ENCODE measurements at regions not wholly inside any gene's neighbourhood (a gene's known extent, or its start where the extent isn't known, plus 50 kb on each side); places are given as distances from the start of the nearest gene placed in this dataset.

GRCh38 chr15:93152951-93153350 lies 63.9 kb upstream of the RGMA start:
- Histone ChIP-seq H3K56ac (ENCODE audit: extremely low read depth, insufficient read depth, low read length) (no peak overlapping the region), H3K23ac (ENCODE audit: low read depth, low read length) (no peak overlapping the region), H3K18ac (ENCODE audit: low read depth, low read length) (no peak overlapping the region), H3K14ac (replicated peaks; ENCODE audit: low read depth, low read length) (no peak overlapping the region), H3K36me3 (ENCODE audit: control insufficient read depth, insufficient read depth, low read length) (no peaks in the 10 kb centered on the region), H3K4ac (ENCODE audit: low read depth, low read length) (no peak overlapping the region), H4K5ac (ENCODE audit: low read depth, low read length) (no peak overlapping the region), H3K4me1 (ENCODE audit: control insufficient read depth, insufficient read depth, low read length) (no peaks in the 10 kb centered on the region), H3K4me3 (ENCODE audit: insufficient read depth, low read depth, low read length) (no peak overlapping the region), H4K20me1 (ENCODE audit: insufficient read depth, low read length) (no peaks in the 10 kb centered on the region), H2AK9ac (replicated peaks; ENCODE audit: low read depth, low read length, poor library complexity) (no peak overlapping the region), H3K9me3 (ENCODE audit: control insufficient read depth, insufficient read depth, low read length) (peaks cover 20% of the 10 kb centered on the region), H2BK20ac (ENCODE audit: low read depth, low read length) (no peak overlapping the region), H3K27me3 (ENCODE audit: control insufficient read depth, insufficient read depth, low read length) (no peaks in the 10 kb centered on the region), H2AFZ (replicated peaks; ENCODE audit: low read length, poor library complexity) (no peak overlapping the region), H2BK5ac (ENCODE audit: low read depth, low read length, poor library complexity, severe bottlenecking) (no peak overlapping the region), H4K8ac (ENCODE audit: low read depth in 2 of 2, low read length in 2 of 2) (no peak overlapping the region), H3K9me1 (ENCODE audit: insufficient read depth, low read length) (no peaks in the 10 kb centered on the region), H2AK5ac (ENCODE audit: low read depth, low read length) (no peak overlapping the region), H4K91ac (ENCODE audit: insufficient read depth, low read depth, low read length) (no peak overlapping the region), H2BK120ac (ENCODE audit: low read depth, low read length) (no peak overlapping the region), H3K4me2 (ENCODE audit: low read depth, low read length) (no peak overlapping the region), H2BK15ac (ENCODE audit: low read depth, low read length) (no peak overlapping the region), H3K9ac (ENCODE audit: low read depth, low read length) (no peak overlapping the region), H3K79me1 (ENCODE audit: low read depth in 1 of 2, low read length in 2 of 2) (no peaks in the 10 kb centered on the region), H3K27ac (ENCODE audit: insufficient read depth, low read length) (no peak overlapping the region)
- no peak for ATAC-seq (ENCODE audit: low read depth)
- in situ Hi-C loops (cut with MboI; ENCODE audit: low sequenced_read_pairs) (no loop called here), dilution Hi-C loops (cut with HindIII; ENCODE audit: low sequenced_read_pairs, unreplicated experiment) (no loop called here), intact Hi-C loops (cut with micrococcal nuclease) (no loop called here)
- 0% methylated on average over 1 of the region's 6 CpGs; no CpG with 5 or more reads in 1 of the 2 experiments for WGBS, 2 experiments (ENCODE audit: extremely low coverage in 2 of 2, insufficient read length in 1 of 2)
- CTCF ChIA-PET = interaction anchor here (0.6 kb wide), 1 partner anchor 81 kb away, joined by 5 read pairs; no protein-coding TSS in a partner anchor
- TF ChIP-seq, protein P1, sequence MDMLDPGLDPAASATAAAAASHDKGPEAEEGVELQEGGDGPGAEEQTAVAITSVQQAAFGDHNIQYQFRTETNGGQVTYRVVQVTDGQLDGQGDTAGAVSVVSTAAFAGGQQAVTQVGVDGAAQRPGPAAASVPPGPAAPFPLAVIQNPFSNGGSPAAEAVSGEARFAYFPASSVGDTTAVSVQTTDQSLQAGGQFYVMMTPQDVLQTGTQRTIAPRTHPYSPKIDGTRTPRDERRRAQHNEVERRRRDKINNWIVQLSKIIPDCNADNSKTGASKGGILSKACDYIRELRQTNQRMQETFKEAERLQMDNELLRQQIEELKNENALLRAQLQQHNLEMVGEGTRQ (IDR thresholded peaks at IDR 0.05; ENCODE audit: low read depth, low read length) = no peak
- TF ChIP-seq NFE2L2 (IDR thresholded peaks at IDR 0.05; ENCODE audit: low read depth, low read length) (no peak), RAD21 (IDR thresholded peaks at IDR 0.05; ENCODE audit: low read length) (no peak), CEBPB (IDR thresholded peaks at IDR 0.05; ENCODE audit: low read depth, low read length) (no peak), CHD1 (IDR thresholded peaks at IDR 0.05; ENCODE audit: low read depth, low read length) (no peak), POLR2A (IDR thresholded peaks at IDR 0.05; ENCODE audit: low read depth, low read length) (no peak), MAFK (IDR thresholded peaks at IDR 0.05; ENCODE audit: low read depth, low read length) (no peak), SMC3 (IDR thresholded peaks at IDR 0.05; ENCODE audit: low read depth, low read length) (no peak), BHLHE40 (IDR thresholded peaks at IDR 0.05; ENCODE audit: low read depth, low read length) (no peak), MXI1 (IDR thresholded peaks at IDR 0.05; ENCODE audit: borderline replicate concordance, low read depth, low read length) (no peak)
- TF ChIP-seq, protein P2, sequence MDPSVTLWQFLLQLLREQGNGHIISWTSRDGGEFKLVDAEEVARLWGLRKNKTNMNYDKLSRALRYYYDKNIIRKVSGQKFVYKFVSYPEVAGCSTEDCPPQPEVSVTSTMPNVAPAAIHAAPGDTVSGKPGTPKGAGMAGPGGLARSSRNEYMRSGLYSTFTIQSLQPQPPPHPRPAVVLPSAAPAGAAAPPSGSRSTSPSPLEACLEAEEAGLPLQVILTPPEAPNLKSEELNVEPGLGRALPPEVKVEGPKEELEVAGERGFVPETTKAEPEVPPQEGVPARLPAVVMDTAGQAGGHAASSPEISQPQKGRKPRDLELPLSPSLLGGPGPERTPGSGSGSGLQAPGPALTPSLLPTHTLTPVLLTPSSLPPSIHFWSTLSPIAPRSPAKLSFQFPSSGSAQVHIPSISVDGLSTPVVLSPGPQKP (IDR thresholded peaks at IDR 0.05; ENCODE audit: borderline replicate concordance, low read depth, low read length) = no peak
- no peak for DNase-seq
- no TSS peak for BruUV-seq (replicated peaks)
- POLR2A ChIA-PET (ENCODE audit: unreplicated experiment) = no interaction called here
